ENCODE measurements at regions not wholly inside any gene's neighbourhood (a gene's known extent, or its start where the extent isn't known, plus 50 kb on each side); places are given as distances from the start of the nearest gene placed in this dataset.

- DNase-seq (ENCODE audit: extremely low spot score, insufficient read length, low read depth) (no peak), FAIRE-seq (no peak)
These were observed 296.1 kb downstream of the RPLP1 start for GRCh38 chr15:69748576-69749185.

- no peak for FAIRE-seq
These were observed 296.7 kb downstream of the RPLP1 start for GRCh38 chr15:69749274-69749673.

GRCh38 chr15:69749797-69750196, 297.2 kb downstream of the RPLP1 start:
- no peak for DNase-seq (ENCODE audit: extremely low spot score, insufficient read length, low read depth)
- FAIRE-seq = peak; percentile 64

More at GRCh38 chr15:69749274-69749673, 296.7 kb downstream of the RPLP1 start:
- DNase-seq (ENCODE audit: extremely low spot score, insufficient read length, low read depth) = no peak

GRCh38 chr15:69750253-69750652, 297.6 kb downstream of the RPLP1 start:
- DNase-seq (ENCODE audit: extremely low spot score, insufficient read length, low read depth) (no peak), FAIRE-seq (no peak)

GRCh38 chr15:69751147-69751546, 298.5 kb downstream of the RPLP1 start:
- DNase-seq (ENCODE audit: extremely low spot score, insufficient read length, low read depth) (no peak), FAIRE-seq (no peak)

GRCh38 chr15:69751566-69751965, 298.9 kb downstream of the RPLP1 start:
- peak; percentile 62 for FAIRE-seq
- no peak for DNase-seq (ENCODE audit: extremely low spot score, insufficient read length, low read depth)

- FAIRE-seq = no peak
- no peak for DNase-seq (ENCODE audit: extremely low spot score, insufficient read length, low read depth)
These were observed 301.2 kb downstream of the RPLP1 start for GRCh38 chr15:69753867-69754266.

GRCh38 chr15:69754313-69754712, 301.7 kb downstream of the RPLP1 start:
- DNase-seq (ENCODE audit: extremely low spot score, insufficient read length, low read depth) = no peak
- no peak for FAIRE-seq

- DNase-seq (ENCODE audit: extremely low spot score, insufficient read length, low read depth) (peak; percentile 68), FAIRE-seq (peak; percentile 99)
These were observed 303.1 kb downstream of the RPLP1 start for GRCh38 chr15:69755551-69756310.

GRCh38 chr15:69756440-69756839, 303.8 kb downstream of the RPLP1 start:
- FAIRE-seq (no peak), DNase-seq (ENCODE audit: extremely low spot score, insufficient read length, low read depth) (no peak)

- no peak for FAIRE-seq
- DNase-seq (ENCODE audit: extremely low spot score, insufficient read length, low read depth) = no peak
These were observed 304.6 kb downstream of the RPLP1 start for GRCh38 chr15:69757186-69757585.

- no peak for FAIRE-seq
- DNase-seq (ENCODE audit: extremely low spot score, insufficient read length, low read depth) = no peak
These were observed 305.7 kb downstream of the RPLP1 start for GRCh38 chr15:69758291-69758771.

- DNase-seq (ENCODE audit: extremely low spot score, insufficient read length, low read depth) = peak; percentile 60
- FAIRE-seq = peak; percentile 86
These were observed 306.5 kb downstream of the RPLP1 start for GRCh38 chr15:69758810-69759790.

GRCh38 chr15:69760258-69760845, 307.7 kb downstream of the RPLP1 start:
- FAIRE-seq (no peak), DNase-seq (ENCODE audit: extremely low spot score, insufficient read length, low read depth) (no peak)

GRCh38 chr15:69760890-69761568, 308.4 kb downstream of the RPLP1 start:
- peak; percentile 69 for FAIRE-seq
- DNase-seq (ENCODE audit: extremely low spot score, insufficient read length, low read depth) = no peak

- DNase-seq (ENCODE audit: extremely low spot score, insufficient read length, low read depth) (no peak), FAIRE-seq (no peak)
These were observed 309.9 kb downstream of the RPLP1 start for GRCh38 chr15:69762373-69763148.

GRCh38 chr15:69763831-69764230, 311.2 kb downstream of the RPLP1 start:
- no peak for DNase-seq (ENCODE audit: extremely low spot score, insufficient read length, low read depth)
- FAIRE-seq = no peak

- FAIRE-seq = peak; percentile 39
- DNase-seq (ENCODE audit: extremely low spot score, insufficient read length, low read depth) = no peak
These were observed 313.5 kb downstream of the RPLP1 start for GRCh38 chr15:69766156-69766555.

- FAIRE-seq (no peak), DNase-seq (ENCODE audit: extremely low spot score, insufficient read length, low read depth) (no peak)
These were observed 314.6 kb downstream of the RPLP1 start for GRCh38 chr15:69767191-69767590.
